ENCODE measurements at regions not wholly inside any gene's neighbourhood (a gene's known extent, or its start where the extent isn't known, plus 50 kb on each side); places are given as distances from the start of the nearest gene placed in this dataset.

GRCh38 chr20:39756369-39756768, 794.2 kb downstream of the DHX35 start:
- Histone ChIP-seq H3K9me3 (ENCODE audit: control insufficient read depth, insufficient read depth, low read length) (no peaks in the 10 kb centered on the region), H3K4me3 (ENCODE audit: low read depth, low read length) (no peak overlapping the region), H3K27me3 (ENCODE audit: control insufficient read depth, insufficient read depth, low read length) (no peaks in the 10 kb centered on the region), H3K27ac (ENCODE audit: low read depth, low read length) (no peak overlapping the region)
- ChIA-PET POLR2A (no interaction called here), CTCF (no interaction called here)
- TF ChIP-seq CTCF (IDR thresholded peaks at IDR 0.05; ENCODE audit: low read depth, low read length): no peak
- no peak for DNase-seq (ENCODE audit: low read depth, low spot score)

DNA sequence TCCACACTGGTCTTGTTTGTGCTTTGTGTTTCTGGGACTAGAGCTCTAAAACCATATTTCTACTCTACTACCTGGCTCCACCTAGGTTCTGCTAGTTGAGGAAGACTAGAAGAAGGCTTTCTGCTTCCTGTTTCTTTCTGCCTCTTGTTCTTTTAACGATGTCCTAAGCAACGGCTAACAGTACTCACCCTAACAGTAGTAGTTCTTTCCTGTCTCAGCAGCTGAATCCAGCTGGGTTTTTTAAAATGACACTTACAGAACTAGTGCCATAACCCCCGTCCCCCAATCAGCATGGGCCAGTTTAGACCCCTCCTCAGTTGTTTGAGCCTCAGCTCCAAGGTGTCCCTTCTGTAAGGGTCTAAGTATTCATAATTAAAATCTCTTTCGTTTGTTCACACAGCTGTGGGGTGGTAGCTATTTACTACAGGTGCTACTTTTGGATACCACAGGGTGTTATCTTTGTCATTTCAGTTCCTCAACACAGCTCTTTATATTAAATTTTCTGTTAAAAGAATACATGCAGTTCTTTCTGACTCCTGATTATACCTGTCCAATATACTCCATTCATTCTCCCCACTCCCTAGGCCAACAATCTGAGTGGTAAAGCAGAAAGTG, 790.2 kb downstream of the DHX35 start:
- POLR2A ChIA-PET: no interaction called here
- DNase-seq (ENCODE audit: low read depth, low spot score): no peak

DNA sequence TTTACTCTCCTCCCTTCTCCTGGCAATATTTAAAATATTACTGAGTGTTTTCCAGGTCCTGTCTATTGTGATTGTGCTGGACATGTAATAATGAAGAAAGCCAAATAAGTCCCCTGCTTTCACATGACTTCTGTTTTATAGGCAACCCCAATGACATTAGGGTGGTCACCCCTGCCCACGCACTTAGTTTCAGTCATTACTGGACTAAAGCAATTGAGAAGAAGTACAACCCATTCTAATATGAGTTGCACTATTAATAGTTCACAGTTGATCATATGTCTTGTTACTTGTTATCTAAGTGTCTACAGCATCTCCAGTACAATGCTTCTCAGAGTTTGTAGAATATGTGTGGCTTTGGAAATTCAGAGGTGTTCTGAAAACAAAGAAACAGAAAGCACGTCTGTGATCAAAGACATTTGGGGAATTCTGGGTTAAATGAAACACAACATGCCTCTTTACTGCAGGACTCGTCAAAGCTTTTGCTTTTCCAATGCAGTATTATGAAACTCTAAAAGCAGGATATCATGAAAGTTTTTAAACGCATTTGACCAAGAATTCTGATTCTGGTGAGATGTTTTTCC, 789.5 kb downstream of the DHX35 start:
- Histone ChIP-seq H3K27ac (ENCODE audit: low read depth, low read length) (no peak overlapping the region), H3K27me3 (ENCODE audit: control insufficient read depth, insufficient read depth, low read length) (no peaks in the 10 kb centered on the region), H3K4me3 (ENCODE audit: low read depth, low read length) (no peak overlapping the region), H3K9me3 (ENCODE audit: control insufficient read depth, insufficient read depth, low read length) (no peaks in the 10 kb centered on the region)
- ChIA-PET POLR2A (no interaction called here), CTCF (no interaction called here)
- no peak for TF ChIP-seq CTCF (IDR thresholded peaks at IDR 0.05; ENCODE audit: low read depth, low read length)
- DNase-seq (ENCODE audit: low read depth, low spot score): no peak

More for the DNA sequence above, 790.2 kb downstream of the DHX35 start:
- CTCF ChIA-PET: no interaction called here
- no peaks in the 10 kb centered on the region for H3K27me3 ChIP-seq (ENCODE audit: control insufficient read depth, insufficient read depth, low read length)
- H3K9me3 ChIP-seq (ENCODE audit: control insufficient read depth, insufficient read depth, low read length): no peaks in the 10 kb centered on the region
- no peak overlapping the region for H3K4me3 ChIP-seq (ENCODE audit: low read depth, low read length)
- no peak overlapping the region for H3K27ac ChIP-seq (ENCODE audit: low read depth, low read length)
- no peak for TF ChIP-seq CTCF (IDR thresholded peaks at IDR 0.05; ENCODE audit: low read depth, low read length)

DNA sequence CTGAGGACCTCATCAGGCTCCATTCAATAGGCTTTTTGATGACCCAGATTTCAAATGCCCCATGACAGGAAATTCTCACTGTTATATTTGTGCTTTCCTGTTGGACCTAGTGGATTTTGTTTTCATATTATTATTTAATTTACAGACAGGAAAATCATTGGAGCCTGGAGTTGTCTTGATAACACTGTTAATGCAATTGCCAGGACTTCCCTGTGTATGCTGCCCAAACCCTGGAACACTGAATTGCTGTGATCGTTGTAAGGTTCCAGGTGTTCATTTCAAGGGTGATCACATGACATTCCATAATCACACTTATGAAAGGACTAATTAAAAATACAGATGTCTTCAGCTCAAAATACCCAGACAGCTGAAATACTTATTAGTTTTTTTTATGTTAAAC, 783.2 kb downstream of the DHX35 start:
- ChIA-PET CTCF (no interaction called here), POLR2A (no interaction called here)
- no peak for TF ChIP-seq CTCF (IDR thresholded peaks at IDR 0.05; ENCODE audit: low read depth, low read length)
- no peaks in the 10 kb centered on the region for H3K27me3 ChIP-seq (ENCODE audit: control insufficient read depth, insufficient read depth, low read length)
- no peak for DNase-seq (ENCODE audit: low read depth, low spot score)
- H3K9me3 ChIP-seq (ENCODE audit: control insufficient read depth, insufficient read depth, low read length): no peaks in the 10 kb centered on the region
- no peak overlapping the region for H3K4me3 ChIP-seq (ENCODE audit: low read depth, low read length)
- H3K27ac ChIP-seq (ENCODE audit: low read depth, low read length): no peak overlapping the region

GRCh38 chr20:39738651-39739050, 776.5 kb downstream of the DHX35 start:
- no peak for TF ChIP-seq CTCF (IDR thresholded peaks at IDR 0.05; ENCODE audit: low read depth, low read length)
- no peaks in the 10 kb centered on the region for H3K27me3 ChIP-seq (ENCODE audit: control insufficient read depth, insufficient read depth, low read length)
- POLR2A ChIA-PET: no interaction called here
- CTCF ChIA-PET: no interaction called here
- no peak overlapping the region for H3K4me3 ChIP-seq (ENCODE audit: low read depth, low read length)
- no peak overlapping the region for H3K27ac ChIP-seq (ENCODE audit: low read depth, low read length)
- no peaks in the 10 kb centered on the region for H3K9me3 ChIP-seq (ENCODE audit: control insufficient read depth, insufficient read depth, low read length)
- no peak for DNase-seq (ENCODE audit: low read depth, low spot score)

Data from AG04450 (cell line).